ENCODE measurements at regions not wholly inside any gene's neighbourhood (a gene's known extent, or its start where the extent isn't known, plus 50 kb on each side); places are given as distances from the start of the nearest gene placed in this dataset.

GRCh38 chr15:91578511-91578910 lies 275.0 kb upstream of the SLCO3A1 start:
- 42 to 58% (median 56%) methylated on average over 6 of the region's 6 CpGs for WGBS, 4 donors
- no peak overlapping the region for H3K27ac ChIP-seq
- no peaks in the 10 kb centered on the region for H3K27me3 ChIP-seq
- TF ChIP-seq CTCF (IDR thresholded peaks at IDR 0.05) (no peak), POLR2A (IDR thresholded peaks at IDR 0.05) (no peak)
- H3K36me3 ChIP-seq, result no peaks in the 10 kb centered on the region
- peak in 2 of 4 donors; percentile 45 to 47 for ATAC-seq
- H3K4me3 ChIP-seq, result no peak overlapping the region
- H3K9me3 ChIP-seq, result peaks cover 0 to 6% (median 0%) of the 10 kb centered on the region in 12 donors
- peaks cover 0 to 8% (median 0%) of the 10 kb centered on the region in 12 donors for H3K4me1 ChIP-seq
- no peak for DNase-seq
- intact Hi-C loops (cut with DNase I), result no loop called here

- ATAC-seq (no peak), DNase-seq (no peak)
- Histone ChIP-seq H3K36me3 (no peaks in the 10 kb centered on the region), H3K9me3 (peaks cover 0 to 6% (median 0%) of the 10 kb centered on the region in 12 donors), H3K4me3 (no peak overlapping the region), H3K27ac (no peak overlapping the region), H3K4me1 (no peaks in the 10 kb centered on the region), H3K27me3 (no peaks in the 10 kb centered on the region)
- WGBS, 4 donors, result 90 to 94% (median 91%) methylated on average over 3 of the region's 3 CpGs
- TF ChIP-seq POLR2A (IDR thresholded peaks at IDR 0.05) (no peak), CTCF (IDR thresholded peaks at IDR 0.05) (no peak)
- intact Hi-C loops (cut with DNase I), result no loop called here
These were observed 268.6 kb upstream of the SLCO3A1 start for GRCh38 chr15:91584895-91585294.

DNA sequence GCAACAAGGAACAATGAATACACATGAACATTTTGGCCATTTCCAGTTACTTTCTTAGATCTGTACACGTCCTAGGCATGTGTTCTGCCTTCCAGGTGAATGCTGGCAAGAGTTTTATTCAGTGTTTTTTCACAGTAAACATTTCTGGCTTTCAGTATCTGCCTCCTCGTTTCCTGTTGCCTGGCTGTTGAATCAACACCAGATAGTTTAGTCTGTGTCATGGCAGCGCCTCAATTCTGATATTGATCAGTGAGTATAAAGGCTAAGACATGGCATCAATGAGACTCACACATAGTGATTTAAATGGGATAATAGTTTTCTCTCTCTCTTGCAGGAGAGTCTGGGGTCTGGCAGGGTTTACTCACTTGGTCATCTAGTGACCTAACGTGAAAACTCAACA lies 266.9 kb upstream of the SLCO3A1 start:
- Histone ChIP-seq H3K9me3 (peaks cover 0 to 3% (median 0%) of the 10 kb centered on the region in 12 donors), H3K36me3 (no peaks in the 10 kb centered on the region), H3K27ac (no peak overlapping the region), H3K4me3 (no peak overlapping the region), H3K27me3 (no peaks in the 10 kb centered on the region), H3K4me1 (no peaks in the 10 kb centered on the region)
- DNase-seq (no peak), ATAC-seq (no peak)
- no peak for TF ChIP-seq CTCF (IDR thresholded peaks at IDR 0.05)
- TF ChIP-seq POLR2A (IDR thresholded peaks at IDR 0.05), result no peak
- intact Hi-C loops (cut with DNase I), result no loop called here
- WGBS, 4 donors, result 65 to 84% (median 68%) methylated on average over 4 of the region's 4 CpGs

GRCh38 chr15:91589360-91589759 lies 264.1 kb upstream of the SLCO3A1 start:
- TF ChIP-seq CTCF (IDR thresholded peaks at IDR 0.05), result no peak
- TF ChIP-seq POLR2A (IDR thresholded peaks at IDR 0.05), result no peak
- intact Hi-C loops (cut with DNase I), result no loop called here
- WGBS, 4 donors, result 73 to 87% (median 85%) methylated on average over 3 of the region's 3 CpGs

More at GRCh38 chr15:91589360-91589759, 264.1 kb upstream of the SLCO3A1 start:
- Histone ChIP-seq H3K27me3 (no peaks in the 10 kb centered on the region), H3K4me3 (no peak overlapping the region), H3K9me3 (peaks cover 0 to 3% (median 0%) of the 10 kb centered on the region in 12 donors), H3K27ac (no peak overlapping the region), H3K36me3 (no peaks in the 10 kb centered on the region), H3K4me1 (no peaks in the 10 kb centered on the region)
- no peak for DNase-seq
- no peak for ATAC-seq

All from heart left ventricle (tissue), 16 donors.